GM18907 (cell line): ENCODE measurements at regions not wholly inside any gene's neighbourhood (a gene's known extent, or its start where the extent isn't known, plus 50 kb on each side); places are given as distances from the start of the nearest gene placed in this dataset.

Source experiments
- ATAC-seq: cut with Tn5 transposase; IDR thresholded peaks from one replicate; pipeline ENCODE4 v1.9.1; 2021; ENCODE audit warnings: mild to moderate bottlenecking, moderate library complexity; ENCODE audit not compliant: unreplicated experiment

DNA sequence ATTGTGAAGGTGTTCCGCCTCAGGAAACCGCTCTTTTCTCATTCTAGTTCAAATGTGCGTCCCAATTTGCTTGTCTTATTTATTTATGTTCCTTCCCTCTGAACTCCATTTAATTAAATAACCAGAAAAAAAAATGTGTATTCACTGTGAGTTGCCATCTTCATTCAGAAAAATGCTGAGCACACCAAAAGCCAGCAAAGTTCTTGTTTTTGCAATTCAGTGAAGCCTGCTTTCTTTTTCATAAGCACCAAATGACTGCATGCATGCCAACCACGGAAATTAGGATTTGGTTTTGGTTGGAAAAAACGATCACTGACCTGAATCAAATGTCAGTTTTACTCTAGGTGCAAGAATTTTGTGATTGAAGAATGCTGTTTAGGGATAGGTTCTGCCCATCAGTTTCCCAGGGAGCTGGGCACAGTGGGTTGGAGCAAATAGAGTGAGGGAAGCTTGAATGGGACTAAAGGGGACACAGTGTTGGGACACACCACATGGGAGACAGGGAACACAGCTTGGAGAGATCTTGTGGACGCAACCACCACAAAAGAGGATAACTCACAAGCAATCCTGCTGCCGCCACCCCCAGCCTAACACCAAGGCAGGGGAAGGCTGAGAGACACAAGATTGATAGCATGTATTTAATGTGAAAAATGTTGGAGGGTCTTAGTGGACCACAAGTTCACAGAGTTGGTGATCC lies 183.4 kb upstream of the GALNT2 start:
- no peak for ATAC-seq

GRCh38 chr1:229884765-229885164 lies 182.3 kb upstream of the GALNT2 start:
- ATAC-seq, result no peak

- no peak for ATAC-seq
These were observed 181.2 kb upstream of the GALNT2 start for GRCh38 chr1:229885568-229886495.

DNA sequence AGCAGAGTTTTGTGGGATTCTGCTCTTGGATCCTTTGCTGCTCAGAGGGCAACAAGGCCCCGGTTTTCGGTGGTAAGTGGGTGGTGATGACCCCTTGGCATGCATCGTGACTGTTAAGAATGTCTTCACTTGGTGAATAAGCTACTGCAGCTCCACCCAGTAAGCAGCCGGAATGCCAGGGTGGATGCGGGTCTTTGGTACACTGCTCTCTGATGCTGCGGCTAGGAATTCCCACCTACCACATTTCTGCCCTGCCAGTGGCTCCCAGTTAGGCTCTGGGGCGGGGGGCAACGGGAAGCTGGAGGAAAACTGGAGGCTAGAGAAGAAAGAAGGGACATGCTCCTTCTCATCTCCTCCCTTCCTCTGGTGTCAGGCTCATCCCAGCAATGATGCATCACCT lies 180.4 kb upstream of the GALNT2 start:
- no peak for ATAC-seq

GRCh38 chr1:229887043-229887822 lies 179.8 kb upstream of the GALNT2 start:
- no peak for ATAC-seq

DNA sequence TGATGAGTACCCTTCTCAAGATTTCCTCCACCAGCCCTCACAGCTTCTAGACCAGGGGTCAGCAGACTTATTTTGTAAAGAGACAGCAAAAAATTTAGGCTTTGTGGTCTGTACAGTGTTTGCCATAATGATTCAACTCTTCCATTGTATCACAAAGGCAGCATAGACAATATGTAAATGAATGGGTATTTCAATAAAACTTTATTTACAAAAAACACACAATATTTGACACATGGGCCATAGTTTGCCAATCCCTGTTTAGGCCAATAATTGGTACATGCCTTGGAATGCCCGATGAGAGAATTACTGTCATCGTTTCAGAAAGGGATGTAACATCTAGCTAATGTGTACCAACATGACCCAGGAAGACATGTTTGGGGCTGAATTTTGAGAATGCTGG lies 178.9 kb upstream of the GALNT2 start:
- no peak for ATAC-seq

DNA sequence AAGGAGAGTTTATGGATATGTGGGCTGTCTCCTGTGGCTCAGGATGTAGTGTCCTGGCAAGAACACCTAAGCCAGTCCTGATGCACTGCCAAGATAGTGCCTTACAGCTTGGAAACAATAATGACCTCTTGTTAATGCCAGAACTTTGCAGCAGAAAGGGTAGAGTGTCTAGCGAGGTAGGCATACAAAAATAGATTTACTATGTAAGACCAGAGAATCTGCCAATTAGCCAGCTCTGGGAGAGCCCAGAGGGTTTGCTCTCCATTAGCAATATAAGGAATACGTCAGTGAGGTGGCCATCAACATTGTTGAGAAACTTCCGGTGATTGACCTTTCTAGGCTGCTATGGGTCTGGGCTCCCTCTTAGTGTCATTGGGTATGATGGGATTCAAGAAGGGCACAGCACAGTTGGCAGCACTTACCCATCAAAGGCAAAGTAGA lies 178.5 kb upstream of the GALNT2 start:
- ATAC-seq, result no peak

GRCh38 chr1:229889031-229889517 lies 178.0 kb upstream of the GALNT2 start:
- ATAC-seq, result no peak

DNA sequence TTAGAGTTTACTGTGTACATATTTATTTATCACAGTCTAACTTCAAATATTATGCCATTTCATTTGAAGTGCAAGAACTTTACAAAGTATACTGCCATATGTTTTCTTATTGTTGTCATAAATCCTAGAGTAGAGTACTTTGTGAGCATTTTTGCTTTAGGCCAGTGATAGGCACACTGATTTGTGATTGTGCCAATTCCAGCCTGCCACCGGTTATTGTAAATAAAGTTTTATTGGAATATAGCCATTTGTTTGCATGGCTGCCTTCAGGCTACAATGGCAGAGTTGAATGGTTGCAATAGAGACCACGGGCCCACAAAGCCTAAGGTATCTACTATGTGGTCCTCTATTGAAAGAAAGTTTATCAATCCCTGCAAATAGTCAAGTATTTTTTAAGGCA lies 175.8 kb upstream of the GALNT2 start:
- ATAC-seq, result no peak

- no peak for ATAC-seq
These were observed 174.4 kb upstream of the GALNT2 start for GRCh38 chr1:229892515-229893117.

DNA sequence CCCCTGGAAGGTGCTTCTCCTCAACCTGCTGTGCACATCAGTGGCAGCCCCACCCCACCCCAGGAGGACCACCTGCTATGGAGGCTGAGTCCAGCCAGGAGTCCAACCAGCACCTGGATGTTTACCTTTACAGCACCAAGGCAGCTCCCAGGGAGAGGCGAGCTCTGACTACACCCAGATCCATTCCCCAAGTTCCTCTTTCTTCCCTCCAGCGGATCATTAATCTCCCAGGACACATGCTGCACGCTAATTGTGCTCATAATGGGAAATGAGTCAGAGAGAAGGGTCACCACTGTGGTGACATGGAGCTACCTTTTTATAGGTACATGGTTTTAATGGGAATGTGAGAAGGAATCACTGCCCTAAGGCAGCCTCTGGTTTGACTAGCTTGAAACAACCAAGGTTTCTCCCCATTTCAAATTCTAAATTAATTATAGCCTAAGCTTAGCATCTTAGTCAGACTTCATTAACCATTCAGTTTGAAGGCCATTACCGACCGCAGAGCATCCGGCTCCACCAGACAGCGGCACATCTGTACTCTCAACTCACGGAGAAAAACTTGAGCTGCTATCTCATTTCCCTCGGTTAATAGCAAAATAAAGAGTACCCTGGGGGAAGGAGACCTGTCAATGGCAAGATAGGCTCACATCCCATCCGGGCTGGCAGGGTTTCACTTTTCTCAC lies 173.1 kb upstream of the GALNT2 start:
- ATAC-seq, result no peak

DNA sequence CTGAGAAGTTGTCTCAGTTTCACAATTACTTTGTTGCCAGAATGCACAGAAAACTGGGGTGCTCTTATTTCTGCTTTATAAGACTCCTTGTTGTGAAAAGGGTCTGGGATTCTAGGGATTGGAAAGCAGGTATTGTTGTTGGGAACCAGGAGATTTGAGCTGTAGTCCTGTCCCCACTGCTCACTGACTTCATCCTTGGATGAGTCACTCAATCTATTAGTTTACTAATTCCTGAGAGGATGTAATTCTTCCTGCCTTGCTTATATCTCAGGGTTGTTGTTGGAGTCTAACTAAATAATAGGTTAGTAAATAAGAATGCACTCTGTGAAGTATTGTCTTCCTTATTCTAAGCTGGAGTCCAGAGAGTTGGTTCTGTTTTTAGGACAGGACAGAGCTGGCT lies 172.5 kb upstream of the GALNT2 start:
- no peak for ATAC-seq

DNA sequence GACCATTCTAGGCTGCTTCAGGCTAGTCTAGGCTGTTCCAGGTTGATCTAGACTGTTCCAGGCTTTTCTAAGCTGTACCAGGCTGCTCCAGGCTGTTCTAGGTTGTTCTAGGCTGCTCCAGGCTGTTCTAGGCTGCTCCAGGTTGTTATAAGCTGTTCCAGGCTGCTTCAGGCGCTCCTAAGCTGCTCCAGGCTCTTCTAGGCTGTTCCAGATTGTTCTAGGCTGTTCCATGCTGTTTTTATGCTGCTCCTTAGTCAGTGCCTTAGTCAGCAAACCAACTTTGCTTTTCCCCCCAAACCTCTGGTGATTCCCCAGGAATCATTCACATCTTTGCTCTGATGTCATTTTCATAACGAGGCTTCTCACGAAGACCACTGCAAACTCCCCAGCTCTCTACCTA lies 171.4 kb upstream of the GALNT2 start:
- no peak for ATAC-seq

DNA sequence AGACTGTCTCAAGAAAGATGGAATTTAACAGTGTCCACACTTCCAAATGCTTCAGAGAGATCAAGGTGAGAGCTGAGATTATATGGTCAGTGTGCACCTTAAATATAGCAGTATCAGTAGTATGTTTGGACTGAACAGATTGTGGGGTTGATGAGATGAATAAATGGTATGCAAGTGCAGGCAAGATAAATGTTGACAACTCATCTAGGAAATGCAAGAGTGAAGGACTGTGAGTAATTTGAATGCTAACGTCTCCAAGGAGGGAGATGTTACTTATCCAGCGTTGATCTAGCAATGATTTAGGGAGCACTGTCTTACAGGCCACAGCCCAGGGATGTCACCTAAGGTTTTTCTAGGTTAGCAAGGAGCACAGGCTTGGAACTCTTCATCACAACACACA lies 170.7 kb upstream of the GALNT2 start:
- ATAC-seq, result no peak

DNA sequence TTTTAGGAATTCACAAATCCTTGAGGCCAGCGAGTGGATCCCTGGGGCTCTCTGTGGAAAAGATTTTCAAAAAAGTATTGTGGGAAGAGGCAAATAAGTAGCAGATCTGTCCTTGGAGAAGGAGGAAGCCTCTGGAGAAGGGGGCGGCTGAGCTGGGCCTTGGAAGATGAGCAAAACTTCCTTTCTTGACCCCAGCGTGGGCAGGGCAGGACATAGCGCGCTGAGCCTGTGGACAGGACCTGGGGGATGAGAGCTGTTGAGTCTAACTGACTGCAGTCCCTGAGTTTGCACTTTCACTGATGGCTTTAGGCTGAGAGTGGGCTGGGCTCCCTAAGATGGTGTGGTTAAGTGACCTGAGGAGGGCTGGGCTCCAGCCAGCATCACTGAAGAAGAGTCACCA lies 170.2 kb upstream of the GALNT2 start:
- ATAC-seq, result no peak

GRCh38 chr1:229897501-229897900 lies 169.5 kb upstream of the GALNT2 start:
- ATAC-seq, result no peak

DNA sequence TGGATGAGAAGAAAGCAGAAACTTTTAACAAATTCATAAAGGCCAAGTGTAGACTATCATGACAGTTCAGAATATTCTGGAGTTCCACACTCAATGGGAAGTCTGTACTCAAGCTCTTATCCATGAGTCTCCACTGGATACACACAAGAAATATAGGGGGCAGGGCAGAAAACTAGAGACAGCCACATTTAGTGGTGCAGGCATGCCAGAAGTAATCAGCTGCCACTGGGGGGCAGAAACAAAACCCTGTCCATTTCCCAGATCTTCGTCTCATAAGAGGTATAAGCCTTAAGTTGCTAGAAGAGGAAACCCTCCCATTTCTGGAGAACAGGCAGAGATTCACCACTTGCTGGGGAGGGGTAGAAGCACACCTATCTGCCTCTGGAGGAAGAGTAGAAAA lies 166.8 kb upstream of the GALNT2 start:
- ATAC-seq, result no peak

GRCh38 chr1:229905031-229905545 lies 161.9 kb upstream of the GALNT2 start:
- no peak for ATAC-seq

DNA sequence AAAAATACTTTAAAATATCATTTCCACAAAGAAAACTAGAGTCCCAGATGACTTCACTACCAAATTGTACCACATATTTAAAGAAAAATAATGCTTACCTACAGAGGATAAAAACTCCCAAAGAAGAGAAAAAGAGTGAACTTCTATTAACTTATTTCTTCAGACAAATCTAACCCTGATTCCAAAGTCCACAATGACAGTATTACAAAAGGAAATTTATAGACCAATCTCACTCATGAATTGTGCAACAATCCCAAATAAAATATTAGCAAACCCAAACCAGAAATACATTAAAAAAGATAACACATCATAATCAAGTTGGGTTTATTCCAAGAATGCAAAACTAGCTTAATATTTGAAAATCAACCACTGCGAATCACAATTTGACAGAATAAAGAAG lies 161.4 kb upstream of the GALNT2 start:
- no peak for ATAC-seq
